ENCODE measurements at regions not wholly inside any gene's neighbourhood (a gene's known extent, or its start where the extent isn't known, plus 50 kb on each side); places are given as distances from the start of the nearest gene placed in this dataset.

GRCh38 chr10:36712695-36713094 lies 412.7 kb upstream of the ANKRD30A start:
- Histone ChIP-seq H3K27ac (no peak overlapping the region), H4K20me1 (ENCODE audit: insufficient read depth) (no peaks in the 10 kb centered on the region), H3K79me2 (ENCODE audit: insufficient read depth, low read depth) (no peaks in the 10 kb centered on the region), H3K9ac (no peak overlapping the region), H3K27me3 (ENCODE audit: insufficient read depth, low read depth) (no peaks in the 10 kb centered on the region), H3K4me3 (IDR thresholded peaks at IDR 0.05; ENCODE audit: insufficient read depth, low read depth, low read length) (no peak overlapping the region), H3K36me3 (ENCODE audit: insufficient read depth) (no peaks in the 10 kb centered on the region), H2AFZ (ENCODE audit: low read depth) (no peak overlapping the region), H3K4me1 (ENCODE audit: low read depth, poor library complexity, severe bottlenecking) (no peaks in the 10 kb centered on the region), H3K4me2 (no peak overlapping the region)
- TF ChIP-seq CTCF (conservative IDR thresholded peaks at IDR 0.05; ENCODE audit: low read depth, low read length), result no peak

DNA sequence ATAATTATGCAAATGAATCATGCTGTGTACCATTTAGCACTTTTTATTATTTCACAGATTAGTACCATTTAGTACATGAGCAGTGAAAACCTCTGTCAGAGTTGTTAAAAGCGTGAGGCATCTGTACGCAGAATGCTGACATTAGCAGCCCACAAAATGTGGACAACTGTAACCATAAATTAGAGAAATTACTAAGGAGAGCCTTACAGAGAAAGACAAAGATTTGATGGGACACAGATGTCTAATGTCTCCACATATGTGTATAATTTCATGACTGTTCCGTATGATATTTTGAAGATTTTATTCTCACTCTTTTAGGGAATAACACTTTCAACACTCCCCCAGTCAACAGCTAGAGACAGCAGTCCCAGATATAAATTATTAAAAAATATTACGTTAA lies 414.0 kb upstream of the ANKRD30A start:
- Histone ChIP-seq H3K27ac (no peak overlapping the region), H3K4me3 (IDR thresholded peaks at IDR 0.05; ENCODE audit: insufficient read depth, low read depth, low read length) (no peak overlapping the region), H4K20me1 (ENCODE audit: insufficient read depth) (no peaks in the 10 kb centered on the region), H3K79me2 (ENCODE audit: insufficient read depth, low read depth) (no peaks in the 10 kb centered on the region), H3K4me1 (ENCODE audit: low read depth, poor library complexity, severe bottlenecking) (no peaks in the 10 kb centered on the region), H3K27me3 (ENCODE audit: insufficient read depth, low read depth) (no peaks in the 10 kb centered on the region), H3K4me2 (no peak overlapping the region), H2AFZ (ENCODE audit: low read depth) (no peak overlapping the region), H3K36me3 (ENCODE audit: insufficient read depth) (no peaks in the 10 kb centered on the region), H3K9ac (no peak overlapping the region)
- TF ChIP-seq CTCF (conservative IDR thresholded peaks at IDR 0.05; ENCODE audit: low read depth, low read length), result no peak

DNA sequence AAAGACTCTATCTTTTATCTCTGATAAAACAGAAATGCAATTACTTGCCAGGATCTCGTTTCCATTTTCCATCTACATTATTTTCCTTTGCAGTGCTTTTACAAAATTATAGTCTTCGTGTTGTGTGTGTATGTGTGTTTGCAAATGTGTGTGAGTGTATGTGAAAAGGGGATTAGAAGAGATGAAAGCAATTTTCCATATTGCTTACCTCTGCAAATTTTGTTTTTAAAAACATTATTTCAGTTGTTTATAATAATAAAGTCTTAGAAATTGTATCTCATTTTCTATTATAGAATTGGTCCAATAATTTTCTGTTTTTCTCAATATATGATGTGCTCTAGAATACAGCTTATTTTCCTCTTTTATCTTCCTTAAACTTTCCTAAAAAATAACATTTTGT lies 421.3 kb upstream of the ANKRD30A start:
- no peak overlapping the region for H2AFZ ChIP-seq (ENCODE audit: low read depth)
- TF ChIP-seq CTCF (conservative IDR thresholded peaks at IDR 0.05; ENCODE audit: low read depth, low read length), result no peak

GRCh38 chr10:36703179-36703578 lies 422.2 kb upstream of the ANKRD30A start:
- no peak for TF ChIP-seq CTCF (conservative IDR thresholded peaks at IDR 0.05; ENCODE audit: low read depth, low read length)

More for the DNA sequence above, 421.3 kb upstream of the ANKRD30A start:
- Histone ChIP-seq H3K4me2 (no peak overlapping the region), H3K27me3 (ENCODE audit: insufficient read depth, low read depth) (no peaks in the 10 kb centered on the region), H3K27ac (no peak overlapping the region), H3K4me3 (IDR thresholded peaks at IDR 0.05; ENCODE audit: insufficient read depth, low read depth, low read length) (no peak overlapping the region), H3K9ac (no peak overlapping the region), H4K20me1 (ENCODE audit: insufficient read depth) (no peaks in the 10 kb centered on the region), H3K79me2 (ENCODE audit: insufficient read depth, low read depth) (no peaks in the 10 kb centered on the region), H3K4me1 (ENCODE audit: low read depth, poor library complexity, severe bottlenecking) (no peaks in the 10 kb centered on the region), H3K36me3 (ENCODE audit: insufficient read depth) (no peaks in the 10 kb centered on the region)

More at GRCh38 chr10:36703179-36703578, 422.2 kb upstream of the ANKRD30A start:
- Histone ChIP-seq H4K20me1 (ENCODE audit: insufficient read depth) (no peaks in the 10 kb centered on the region), H3K4me3 (IDR thresholded peaks at IDR 0.05; ENCODE audit: insufficient read depth, low read depth, low read length) (no peak overlapping the region), H3K79me2 (ENCODE audit: insufficient read depth, low read depth) (no peaks in the 10 kb centered on the region), H3K27ac (no peak overlapping the region), H3K27me3 (ENCODE audit: insufficient read depth, low read depth) (no peaks in the 10 kb centered on the region), H3K4me2 (no peak overlapping the region), H3K36me3 (ENCODE audit: insufficient read depth) (no peaks in the 10 kb centered on the region), H2AFZ (ENCODE audit: low read depth) (no peak overlapping the region), H3K9ac (no peak overlapping the region), H3K4me1 (ENCODE audit: low read depth, poor library complexity, severe bottlenecking) (no peaks in the 10 kb centered on the region)

Measured in KMS-11 (cell line).